SIG-M5 (cell line): ENCODE measurements at regions not wholly inside any gene's neighbourhood (a gene's known extent, or its start where the extent isn't known, plus 50 kb on each side); places are given as distances from the start of the nearest gene placed in this dataset.

Experiments used
- DNase-seq: peaks from one replicate; lab custom pipeline; 2025; lab: John Stamatoyannopoulos, UW

GRCh38 chr2:19491796-19492195, 133.4 kb upstream of the OSR1 start:
- DNase-seq = no peak

DNA sequence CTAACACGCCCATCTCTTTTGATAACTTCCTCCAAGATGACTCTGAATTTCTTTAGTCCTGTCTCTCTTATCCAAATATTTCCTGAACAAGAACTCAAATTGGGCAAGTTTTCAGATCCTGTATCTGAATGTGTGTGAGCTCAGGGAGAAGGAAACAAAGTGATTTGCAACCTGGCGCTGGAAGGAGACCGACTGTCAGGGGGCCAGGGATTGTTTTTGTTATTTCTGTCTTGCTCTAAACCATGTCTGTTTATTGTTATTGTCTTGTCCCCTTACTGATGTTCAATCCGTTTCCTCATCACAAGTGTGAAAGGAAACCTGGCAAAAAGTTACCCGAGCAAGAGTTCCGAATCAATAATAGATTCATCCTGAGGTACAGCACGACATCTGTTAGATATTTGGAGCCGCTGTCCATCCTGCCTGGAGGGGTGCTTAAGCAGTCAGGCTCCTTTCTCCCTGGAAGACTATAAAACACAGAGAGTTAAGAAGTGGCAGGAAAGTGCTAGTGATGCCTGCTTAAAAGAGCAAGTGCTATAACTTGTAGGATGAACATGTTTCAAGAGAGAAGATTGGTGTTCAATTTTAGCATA, 132.5 kb upstream of the OSR1 start:
- DNase-seq = no peak

- DNase-seq = no peak
These were observed 129.7 kb upstream of the OSR1 start for GRCh38 chr2:19488009-19488691.

DNA sequence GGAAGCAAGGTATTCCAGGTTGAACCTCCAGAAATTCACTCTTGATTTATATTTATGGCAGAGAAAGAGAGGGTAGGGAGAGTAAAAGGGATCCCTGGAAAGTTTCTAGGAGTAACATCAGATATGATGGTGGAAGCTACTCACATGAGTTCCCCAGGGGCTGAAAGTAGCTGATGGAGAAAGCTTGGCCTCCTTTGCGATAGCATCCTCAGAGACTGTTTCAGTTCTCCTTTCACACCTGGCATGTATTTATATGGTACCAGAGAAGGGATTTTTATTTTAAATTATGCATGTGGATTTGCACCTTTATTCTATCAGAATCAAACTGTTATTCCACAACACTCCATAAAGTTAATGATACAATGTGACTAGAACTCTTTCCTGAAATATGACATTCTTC, 126.3 kb upstream of the OSR1 start:
- DNase-seq = no peak

DNA sequence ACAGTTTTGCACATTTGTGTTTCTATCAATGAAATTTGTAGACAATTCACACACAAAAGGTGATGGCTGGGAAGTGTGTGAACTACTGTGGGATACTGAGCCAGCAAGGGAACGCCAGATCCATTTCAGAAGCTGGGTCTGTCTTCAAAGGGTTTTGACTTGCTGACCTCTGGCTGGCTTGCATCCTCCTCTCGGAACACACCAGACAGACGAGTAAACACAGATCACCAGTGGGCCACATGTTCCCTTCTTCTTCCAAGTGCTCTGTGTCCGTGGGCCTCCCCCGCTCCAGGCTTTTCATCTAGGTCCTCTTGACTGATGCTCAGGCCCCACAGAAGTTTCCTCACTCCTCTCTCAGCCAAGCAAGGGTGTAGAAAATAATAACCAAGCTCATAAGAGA, 122.2 kb upstream of the OSR1 start:
- no peak for DNase-seq

DNA sequence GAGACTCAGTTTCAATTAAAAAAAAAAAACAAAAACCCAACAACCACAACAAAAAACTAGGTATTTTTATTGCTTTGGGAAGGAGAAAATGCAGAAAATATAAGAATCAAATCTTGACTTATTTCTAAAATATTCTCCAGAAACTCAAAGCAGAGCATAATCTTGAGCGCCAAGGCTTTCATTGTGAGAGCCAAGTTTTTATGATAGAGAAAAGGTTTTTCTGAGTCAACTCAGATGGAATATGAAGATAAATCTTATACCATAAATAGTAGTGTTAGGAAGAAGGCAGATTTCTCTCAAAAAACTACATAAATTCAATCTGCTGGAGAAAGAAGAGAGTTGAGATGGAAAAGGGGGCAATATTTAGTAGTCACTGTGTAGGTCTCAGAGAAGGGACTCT, 121.2 kb upstream of the OSR1 start:
- no peak for DNase-seq

DNA sequence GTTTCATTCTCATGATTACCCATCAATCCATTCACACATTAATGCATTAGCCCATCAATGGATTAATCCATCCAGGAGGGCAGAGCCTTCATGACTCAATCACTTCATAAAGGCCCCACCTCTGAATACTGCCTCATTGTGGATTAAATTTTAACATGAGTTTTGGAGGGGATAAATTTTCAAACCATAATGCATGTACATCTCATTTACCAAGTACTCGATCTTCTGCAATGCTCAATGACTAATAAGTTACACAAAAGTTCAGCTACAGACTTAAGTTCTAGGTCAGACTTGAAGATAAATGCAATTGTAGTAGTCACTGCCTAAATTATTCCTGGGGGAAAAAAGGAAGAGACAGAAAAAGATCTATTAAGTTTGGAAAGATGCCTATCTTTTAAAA, 120.0 kb upstream of the OSR1 start:
- DNase-seq = no peak

GRCh38 chr2:19476327-19476726, 117.9 kb upstream of the OSR1 start:
- DNase-seq = no peak

- DNase-seq = peak; percentile 49
These were observed 115.7 kb upstream of the OSR1 start for GRCh38 chr2:19474128-19474527.

GRCh38 chr2:19473350-19473749, 114.9 kb upstream of the OSR1 start:
- DNase-seq = no peak

DNA sequence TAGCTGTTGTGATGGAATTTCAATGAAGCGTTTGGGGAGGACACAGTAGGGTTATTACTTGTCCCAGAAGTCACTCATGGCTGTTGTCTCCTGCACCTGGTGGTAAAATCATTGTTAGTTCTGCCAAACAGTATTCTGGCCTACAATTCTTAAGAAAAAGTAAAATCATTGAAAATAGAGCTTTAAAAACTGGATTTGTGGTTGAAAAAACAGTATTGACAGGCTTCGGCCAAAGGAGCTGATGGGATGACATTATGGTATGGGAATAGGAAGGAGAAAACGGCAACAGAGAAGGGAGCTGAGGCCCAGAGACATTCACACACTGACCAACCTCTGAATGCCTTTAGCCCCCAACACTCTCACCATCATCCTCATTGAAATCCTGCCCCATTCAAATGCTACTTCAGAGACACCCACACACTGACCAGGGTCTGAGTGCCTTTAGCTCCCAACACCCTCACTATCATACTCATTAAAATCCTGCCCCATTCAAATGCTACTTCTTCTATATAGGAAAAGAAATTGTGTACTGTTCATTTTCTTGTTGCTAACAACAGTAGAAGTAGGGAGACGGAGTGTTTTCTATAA, 114.1 kb upstream of the OSR1 start:
- no peak for DNase-seq

GRCh38 chr2:19471491-19471890, 113.1 kb upstream of the OSR1 start:
- DNase-seq = no peak

DNA sequence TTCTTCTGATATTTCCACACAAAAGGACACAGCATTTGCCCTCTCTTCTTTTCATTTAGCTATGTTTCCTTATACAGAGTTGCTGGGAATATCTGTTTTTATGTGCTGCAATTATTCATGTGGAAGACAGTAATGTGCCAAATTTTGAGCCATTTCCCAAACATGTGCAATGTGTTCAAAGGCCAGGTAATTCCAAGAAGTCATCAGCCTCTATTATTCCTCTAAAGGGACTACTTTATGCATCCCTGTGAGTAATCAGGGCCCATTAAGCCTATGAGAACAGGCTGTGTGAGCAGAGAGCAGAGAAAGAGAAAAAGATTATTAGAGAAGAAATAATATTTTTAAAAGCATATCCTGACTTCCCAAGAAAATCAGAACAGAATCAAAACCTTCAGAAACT, 107.6 kb upstream of the OSR1 start:
- no peak for DNase-seq

- no peak for DNase-seq
These were observed 103.8 kb upstream of the OSR1 start for GRCh38 chr2:19462256-19462645.

DNA sequence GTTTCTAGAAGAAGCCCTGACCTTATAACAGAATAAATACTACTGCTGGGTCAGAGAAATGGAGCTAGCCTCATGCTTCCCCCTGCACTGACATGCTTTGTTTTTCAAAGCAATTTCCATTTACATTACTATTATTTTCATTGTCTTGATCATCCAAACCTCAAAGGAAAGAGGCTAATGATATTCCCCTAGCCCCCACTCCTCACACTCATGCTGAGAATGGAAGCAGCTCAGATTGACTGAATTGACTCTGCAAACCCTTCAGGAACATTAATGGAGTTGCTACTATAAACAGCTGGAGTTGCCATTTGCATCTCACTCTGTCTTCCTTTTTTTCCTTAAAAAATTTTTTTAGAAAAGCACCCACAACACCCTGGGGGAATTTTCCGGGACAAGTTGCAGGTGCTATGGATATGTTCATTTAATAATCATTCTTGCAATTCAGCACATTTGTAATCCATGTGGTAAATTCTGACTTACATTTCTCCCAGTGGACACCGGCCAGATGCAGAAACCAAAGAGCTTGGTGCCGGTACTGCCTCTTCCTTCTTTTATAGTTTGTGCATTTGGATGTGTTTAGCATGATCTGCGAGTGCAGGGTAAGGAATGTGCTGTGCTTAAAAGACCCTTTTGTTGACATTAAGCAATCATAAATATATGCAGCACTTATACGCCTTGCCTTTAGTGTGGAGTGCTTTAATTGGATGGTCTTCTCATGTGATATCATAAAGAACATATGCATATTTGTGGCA, 103.3 kb upstream of the OSR1 start:
- DNase-seq = no peak

- DNase-seq = no peak
These were observed 102.3 kb upstream of the OSR1 start for GRCh38 chr2:19460761-19461160.

DNA sequence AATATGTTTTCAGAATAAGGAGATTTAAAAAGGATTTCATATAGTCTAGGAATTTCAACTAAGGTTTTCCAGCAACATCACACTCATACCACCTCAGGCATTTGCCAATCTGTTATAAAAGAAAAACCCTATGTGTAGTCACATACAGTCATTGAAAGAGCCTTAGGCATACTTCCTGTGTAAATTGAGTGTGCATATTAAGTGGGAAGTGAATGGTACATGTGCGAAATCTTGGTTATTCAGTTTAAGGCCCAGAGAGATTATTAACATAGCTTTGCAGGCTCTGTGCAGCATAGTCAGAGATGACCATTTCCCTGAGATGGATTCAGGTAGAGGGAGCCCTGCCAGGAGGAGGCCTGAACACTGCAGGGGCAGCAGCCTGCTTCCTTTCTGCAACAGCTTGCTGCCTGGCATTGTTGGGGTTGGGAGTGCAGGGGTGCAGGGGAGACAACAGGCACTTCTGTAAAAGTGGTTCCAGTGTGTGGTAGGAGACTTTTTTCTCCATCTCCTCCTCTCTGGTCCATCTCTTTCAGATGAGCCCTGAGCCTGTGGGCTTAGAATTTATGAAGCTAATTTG, 100.1 kb upstream of the OSR1 start:
- no peak for DNase-seq

DNA sequence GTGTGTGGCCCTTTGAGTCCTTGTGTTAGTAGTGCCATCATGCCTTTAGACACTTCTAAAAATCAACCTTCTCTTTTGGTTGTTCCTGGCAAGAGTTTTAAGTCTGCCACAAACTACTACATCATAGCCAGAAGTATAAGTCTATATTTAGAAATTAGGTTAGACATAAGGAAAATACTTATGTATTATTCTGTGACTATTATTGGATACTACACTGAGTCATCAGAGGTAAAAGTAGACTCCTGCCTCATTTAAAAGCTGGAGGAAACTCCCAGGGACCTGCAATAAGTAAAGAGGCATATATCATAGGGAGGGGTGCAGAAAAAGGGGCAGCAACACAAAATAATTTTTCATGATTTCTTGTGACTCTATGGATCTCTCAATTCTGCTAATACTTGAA, 99.4 kb upstream of the OSR1 start:
- no peak for DNase-seq

DNA sequence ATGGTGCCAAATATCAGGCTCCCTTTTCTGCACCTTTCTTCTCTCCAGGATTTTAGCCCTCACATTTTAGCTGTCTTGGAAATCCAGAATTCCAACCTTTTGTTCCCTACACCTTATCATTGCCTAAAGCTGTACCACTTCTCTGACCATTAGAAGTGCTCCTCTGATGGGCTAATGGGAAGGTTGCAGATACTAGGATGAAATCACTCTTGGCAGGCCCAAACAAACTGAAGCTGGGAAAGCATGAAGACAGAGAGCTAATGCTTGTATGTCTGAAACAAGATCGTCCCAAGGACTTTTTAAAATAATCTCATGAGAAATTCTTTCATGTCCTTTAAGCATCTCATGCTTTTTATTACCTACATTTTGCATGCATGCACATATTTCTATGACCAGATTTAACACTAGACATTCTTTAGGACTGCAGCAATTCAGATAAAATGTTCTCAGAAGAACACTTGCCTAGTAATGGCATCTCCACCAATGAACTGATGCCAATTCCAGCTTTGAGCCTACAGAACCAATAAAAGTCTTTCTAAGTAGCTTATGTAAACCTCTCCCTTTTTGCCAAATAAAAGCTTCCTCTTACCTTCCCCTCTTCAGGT, 98.4 kb upstream of the OSR1 start:
- no peak for DNase-seq

DNA sequence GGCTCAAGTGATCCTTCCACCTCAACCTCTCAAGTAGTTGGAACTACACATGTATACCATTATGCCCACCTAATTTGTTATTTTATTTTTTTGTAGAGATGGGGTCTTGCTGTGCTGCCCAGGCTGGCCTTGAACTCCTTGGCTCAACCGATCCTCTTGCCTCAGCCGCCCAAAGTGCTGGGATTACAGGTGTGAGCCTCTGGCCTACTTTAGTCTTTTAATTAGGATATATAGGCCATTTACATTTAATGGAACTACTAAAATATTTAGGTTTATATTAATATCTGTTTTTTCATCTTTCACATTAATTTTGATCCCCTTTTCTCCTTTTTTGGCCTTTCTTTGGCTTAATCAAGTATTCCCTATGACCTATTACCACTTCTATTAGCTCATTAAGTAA, 95.7 kb upstream of the OSR1 start:
- DNase-seq = no peak

- no peak for DNase-seq
These were observed 84.3 kb upstream of the OSR1 start for GRCh38 chr2:19442731-19443130.

- DNase-seq = no peak
These were observed 80.7 kb upstream of the OSR1 start for GRCh38 chr2:19439081-19439480.
